Sigmoid colon (tissue), 4 donors: ENCODE measurements at regions not wholly inside any gene's neighbourhood (a gene's known extent, or its start where the extent isn't known, plus 50 kb on each side); places are given as distances from the start of the nearest gene placed in this dataset.

ENCODE experiments used
- EP300 ChIP-seq, 4 donors: sonication (generic); formaldehyde crosslinking; IDR thresholded peaks; one replicate each; pipeline ENCODE4 v1.6.1; 2017; ENCODE audit warnings: antibody characterized with exemption in 4 of 4
- TF ChIP-seq, protein P1 (sequence below), 4 experiments: fragments of 450-650 bp in 3 of 4; fragments of 200-600 bp in 1 of 4; IDR thresholded peaks; one replicate each; pipeline ENCODE4 v1.5.1; 2016 to 2019; ENCODE audit warnings: antibody characterized with exemption in 4 of 4, mild to moderate bottlenecking in 3 of 4, moderate library complexity in 2 of 4

DNA sequence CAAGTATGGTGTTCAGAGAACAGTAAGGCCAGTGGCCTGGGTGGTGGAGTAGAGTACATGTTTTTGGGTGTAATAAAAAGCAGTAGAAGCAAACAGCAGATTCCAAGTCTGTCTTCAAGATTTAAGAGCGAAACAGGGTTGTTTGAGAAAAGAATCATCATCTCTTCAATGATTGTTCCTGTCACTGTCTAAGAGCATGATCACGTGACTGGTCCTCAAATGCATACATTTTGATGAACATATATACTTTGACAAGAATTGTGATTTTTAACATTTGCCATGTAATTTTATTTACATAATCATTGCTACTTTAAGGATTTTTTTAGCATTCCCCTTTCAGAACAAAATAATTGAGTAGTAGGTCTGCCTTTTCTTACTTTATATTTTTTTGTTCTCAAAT lies 252.6 kb upstream of the GPR101 start:
- no peak for TF ChIP-seq EP300 (IDR thresholded peaks at IDR 0.05)
- TF ChIP-seq, protein P1, sequence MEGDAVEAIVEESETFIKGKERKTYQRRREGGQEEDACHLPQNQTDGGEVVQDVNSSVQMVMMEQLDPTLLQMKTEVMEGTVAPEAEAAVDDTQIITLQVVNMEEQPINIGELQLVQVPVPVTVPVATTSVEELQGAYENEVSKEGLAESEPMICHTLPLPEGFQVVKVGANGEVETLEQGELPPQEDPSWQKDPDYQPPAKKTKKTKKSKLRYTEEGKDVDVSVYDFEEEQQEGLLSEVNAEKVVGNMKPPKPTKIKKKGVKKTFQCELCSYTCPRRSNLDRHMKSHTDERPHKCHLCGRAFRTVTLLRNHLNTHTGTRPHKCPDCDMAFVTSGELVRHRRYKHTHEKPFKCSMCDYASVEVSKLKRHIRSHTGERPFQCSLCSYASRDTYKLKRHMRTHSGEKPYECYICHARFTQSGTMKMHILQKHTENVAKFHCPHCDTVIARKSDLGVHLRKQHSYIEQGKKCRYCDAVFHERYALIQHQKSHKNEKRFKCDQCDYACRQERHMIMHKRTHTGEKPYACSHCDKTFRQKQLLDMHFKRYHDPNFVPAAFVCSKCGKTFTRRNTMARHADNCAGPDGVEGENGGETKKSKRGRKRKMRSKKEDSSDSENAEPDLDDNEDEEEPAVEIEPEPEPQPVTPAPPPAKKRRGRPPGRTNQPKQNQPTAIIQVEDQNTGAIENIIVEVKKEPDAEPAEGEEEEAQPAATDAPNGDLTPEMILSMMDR (IDR thresholded peaks at IDR 0.05): no peak
